Kasumi-1 (cell line): ENCODE measurements at regions not wholly inside any gene's neighbourhood (a gene's known extent, or its start where the extent isn't known, plus 50 kb on each side); places are given as distances from the start of the nearest gene placed in this dataset.

ENCODE experiments used
- DNase-seq, 2 experiments: peaks; one replicate each; lab custom pipeline; 2025; lab: John Stamatoyannopoulos, UW

- no peak for DNase-seq
Observed at GRCh38 chr10:131445623-131446022, 134.1 kb upstream of the TCERG1L start.

GRCh38 chr10:131446171-131446570 is 134.7 kb upstream of the TCERG1L start:
- DNase-seq: no peak

GRCh38 chr10:131448171-131448570 is 136.7 kb upstream of the TCERG1L start:
- DNase-seq: no peak

GRCh38 chr10:131448883-131449282 is 137.4 kb upstream of the TCERG1L start:
- DNase-seq: no peak

- no peak for DNase-seq
Observed at GRCh38 chr10:131450216-131450765, 138.8 kb upstream of the TCERG1L start.

GRCh38 chr10:131451407-131452015 is 140.0 kb upstream of the TCERG1L start:
- no peak for DNase-seq

GRCh38 chr10:131452926-131453720 is 141.6 kb upstream of the TCERG1L start:
- DNase-seq: no peak

- DNase-seq: no peak
Observed at GRCh38 chr10:131453721-131454634, 142.5 kb upstream of the TCERG1L start.

- no peak for DNase-seq
Observed at GRCh38 chr10:131456411-131456810, 144.9 kb upstream of the TCERG1L start.

- no peak for DNase-seq
Observed at GRCh38 chr10:131461093-131461492, 149.6 kb upstream of the TCERG1L start.

- no peak for DNase-seq
Observed at GRCh38 chr10:131464789-131465188, 153.3 kb upstream of the TCERG1L start.

GRCh38 chr10:131469551-131469950 is 158.0 kb upstream of the TCERG1L start:
- no peak for DNase-seq

GRCh38 chr10:131473645-131474044 is 162.1 kb upstream of the TCERG1L start:
- DNase-seq: no peak

GRCh38 chr10:131474416-131474815 is 162.9 kb upstream of the TCERG1L start:
- DNase-seq: no peak

- DNase-seq: no peak
Observed at GRCh38 chr10:131475043-131475442, 163.5 kb upstream of the TCERG1L start.

- DNase-seq: no peak
Observed at GRCh38 chr10:131475803-131476202, 164.3 kb upstream of the TCERG1L start.

- DNase-seq: no peak
Observed at GRCh38 chr10:131477457-131478121, 166.1 kb upstream of the TCERG1L start.

- DNase-seq: no peak
Observed at GRCh38 chr10:131478377-131478989, 167.0 kb upstream of the TCERG1L start.

GRCh38 chr10:131480066-131480465 is 168.5 kb upstream of the TCERG1L start:
- DNase-seq: no peak

GRCh38 chr10:131480861-131481260 is 169.3 kb upstream of the TCERG1L start:
- DNase-seq: no peak

GRCh38 chr10:131485732-131486131 is 174.2 kb upstream of the TCERG1L start:
- DNase-seq: no peak
